ENCODE measurements at regions not wholly inside any gene's neighbourhood (a gene's known extent, or its start where the extent isn't known, plus 50 kb on each side); places are given as distances from the start of the nearest gene placed in this dataset.
"Not testable (repeated sequence)": the region's sequence is repeated elsewhere in the genome, so short reads cannot be mapped to it uniquely, and the experiment has no call there.

- Mint-ChIP-seq H3K4me3 (ENCODE audit: unreplicated experiment) (no peak overlapping the region), H3K4me1 (ENCODE audit: low read depth, unreplicated experiment) (peaks cover 6% of the 10 kb centered on the region), H3K27ac (ENCODE audit: unreplicated experiment) (no peak overlapping the region)
These were observed 52.7 kb downstream of the COL6A6 start for GRCh38 chr3:130569461-130570365.

GRCh38 chr3:130572769-130573168, 55.8 kb downstream of the COL6A6 start:
- DNase-seq, result no peak
- Mint-ChIP-seq H3K9me3 (ENCODE audit: unreplicated experiment) (no peaks in the 10 kb centered on the region), H3K36me3 (ENCODE audit: unreplicated experiment) (no peaks in the 10 kb centered on the region), H3K4me1 (ENCODE audit: low read depth, unreplicated experiment) (no peaks in the 10 kb centered on the region), H3K4me3 (ENCODE audit: unreplicated experiment) (no peak overlapping the region), H3K27ac (ENCODE audit: unreplicated experiment) (no peak overlapping the region), H3K27me3 (ENCODE audit: unreplicated experiment) (no peaks in the 10 kb centered on the region)
- no peak for TF ChIP-seq CTCF (IDR thresholded peaks at IDR 0.05; ENCODE audit: partially characterized antibody, unreplicated experiment)

More at GRCh38 chr3:130569461-130570365, 52.7 kb downstream of the COL6A6 start:
- H3K9me3 Mint-ChIP-seq (ENCODE audit: unreplicated experiment), result peaks cover 4% of the 10 kb centered on the region
- no peak for DNase-seq
- H3K27me3 Mint-ChIP-seq (ENCODE audit: unreplicated experiment), result peaks cover 2% of the 10 kb centered on the region
- H3K36me3 Mint-ChIP-seq (ENCODE audit: unreplicated experiment), result no peaks in the 10 kb centered on the region
- no peak for TF ChIP-seq CTCF (IDR thresholded peaks at IDR 0.05; ENCODE audit: partially characterized antibody, unreplicated experiment)

GRCh38 chr3:130576375-130577266, 59.6 kb downstream of the COL6A6 start:
- Mint-ChIP-seq H3K4me3 (ENCODE audit: unreplicated experiment) (no peak overlapping the region), H3K4me1 (ENCODE audit: low read depth, unreplicated experiment) (no peaks in the 10 kb centered on the region), H3K9me3 (ENCODE audit: unreplicated experiment) (no peaks in the 10 kb centered on the region), H3K36me3 (ENCODE audit: unreplicated experiment) (no peaks in the 10 kb centered on the region), H3K27me3 (ENCODE audit: unreplicated experiment) (no peaks in the 10 kb centered on the region), H3K27ac (ENCODE audit: unreplicated experiment) (no peak overlapping the region)
- no peak for DNase-seq
- no peak for TF ChIP-seq CTCF (IDR thresholded peaks at IDR 0.05; ENCODE audit: partially characterized antibody, unreplicated experiment)

- Mint-ChIP-seq H3K36me3 (ENCODE audit: unreplicated experiment) (no peaks in the 10 kb centered on the region), H3K27me3 (ENCODE audit: unreplicated experiment) (no peaks in the 10 kb centered on the region), H3K4me3 (ENCODE audit: unreplicated experiment) (no peak overlapping the region), H3K4me1 (ENCODE audit: low read depth, unreplicated experiment) (no peaks in the 10 kb centered on the region), H3K27ac (ENCODE audit: unreplicated experiment) (no peak overlapping the region), H3K9me3 (ENCODE audit: unreplicated experiment) (no peaks in the 10 kb centered on the region)
- no peak for DNase-seq
- no peak for TF ChIP-seq CTCF (IDR thresholded peaks at IDR 0.05; ENCODE audit: partially characterized antibody, unreplicated experiment)
These were observed 65.6 kb downstream of the COL6A6 start for GRCh38 chr3:130582457-130583153.

- H3K4me1 Mint-ChIP-seq (ENCODE audit: low read depth, unreplicated experiment); H3K27ac Mint-ChIP-seq (ENCODE audit: unreplicated experiment); H3K36me3 Mint-ChIP-seq (ENCODE audit: unreplicated experiment); DNase-seq; H3K9me3 Mint-ChIP-seq (ENCODE audit: unreplicated experiment); H3K27me3 Mint-ChIP-seq (ENCODE audit: unreplicated experiment); H3K4me3 Mint-ChIP-seq (ENCODE audit: unreplicated experiment): not testable (repeated sequence)
These were observed 77.8 kb downstream of the COL6A6 start for GRCh38 chr3:130594749-130595148.
